ENCODE measurements at regions not wholly inside any gene's neighbourhood (a gene's known extent, or its start where the extent isn't known, plus 50 kb on each side); places are given as distances from the start of the nearest gene placed in this dataset.

- TF ChIP-seq TAF1 (conservative IDR thresholded peaks at IDR 0.05) (no peak), RXRA (IDR thresholded peaks at IDR 0.05) (no peak), CTCF (IDR thresholded peaks at IDR 0.05; ENCODE audit: low read depth, low read length, missing input control) (no peak), JUND (IDR thresholded peaks at IDR 0.05) (no peak), FOXA1 (IDR thresholded peaks at IDR 0.05) (no peak), HNF4G (IDR thresholded peaks at IDR 0.05) (no peak), GABPA (IDR thresholded peaks at IDR 0.05 in 1 of 2, conservative IDR thresholded peaks at IDR 0.05 in 1 of 2) (no peak), SP1 (IDR thresholded peaks at IDR 0.05) (no peak), RAD21 (IDR thresholded peaks at IDR 0.05) (no peak), HNF4A (conservative IDR thresholded peaks at IDR 0.05) (no peak), REST (IDR thresholded peaks at IDR 0.05) (no peak)
- TF ChIP-seq, protein P1, sequence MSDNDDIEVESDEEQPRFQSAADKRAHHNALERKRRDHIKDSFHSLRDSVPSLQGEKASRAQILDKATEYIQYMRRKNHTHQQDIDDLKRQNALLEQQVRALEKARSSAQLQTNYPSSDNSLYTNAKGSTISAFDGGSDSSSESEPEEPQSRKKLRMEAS (IDR thresholded peaks at IDR 0.05): no peak
These were observed 262.9 kb upstream of the DMAC1 start for GRCh38 chr9:8062459-8062858.
